GM19452 (cell line): ENCODE measurements at regions not wholly inside any gene's neighbourhood (a gene's known extent, or its start where the extent isn't known, plus 50 kb on each side); places are given as distances from the start of the nearest gene placed in this dataset.

ENCODE experiments used
- ATAC-seq: cut with Tn5 transposase; IDR thresholded peaks from one replicate; pipeline ENCODE4 v1.9.1; 2021; ENCODE audit not compliant: unreplicated experiment

DNA sequence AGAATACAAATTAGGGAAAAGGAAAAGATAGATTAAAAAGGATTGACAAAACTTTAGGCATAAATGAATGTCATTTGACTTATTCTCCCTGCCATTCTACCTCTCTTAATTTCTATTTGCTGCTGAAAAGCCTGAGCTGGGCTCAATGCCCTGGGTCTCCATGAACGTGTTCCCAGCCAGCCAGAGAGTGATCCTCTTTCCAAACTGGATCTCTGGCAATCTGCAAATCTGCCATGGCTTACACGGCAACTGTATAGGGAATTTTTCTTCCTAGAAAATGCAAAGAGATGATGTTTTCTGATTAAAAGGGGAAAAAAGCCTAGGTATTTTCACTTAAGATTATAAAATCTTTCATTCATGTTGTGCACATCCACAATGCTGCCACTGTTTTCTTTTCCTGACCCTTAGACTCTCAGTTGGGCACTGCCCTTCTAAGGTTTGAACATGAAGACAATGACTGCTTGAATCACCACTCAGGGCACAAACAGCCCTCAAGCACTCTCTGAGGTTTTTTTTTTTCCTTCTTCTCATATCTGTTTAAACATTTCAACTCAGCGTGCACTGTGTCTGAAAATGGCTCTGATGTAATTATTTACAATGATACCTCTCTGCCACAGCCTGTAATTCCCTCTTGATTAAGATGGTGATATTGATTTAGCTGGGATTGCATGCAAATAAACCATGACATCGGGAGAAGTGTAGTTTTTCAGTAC lies 60.3 kb downstream of the DACT1 start:
- no peak for ATAC-seq

- no peak for ATAC-seq
Measured at GRCh38 chr14:58699681-58700205, 62.0 kb downstream of the DACT1 start.

DNA sequence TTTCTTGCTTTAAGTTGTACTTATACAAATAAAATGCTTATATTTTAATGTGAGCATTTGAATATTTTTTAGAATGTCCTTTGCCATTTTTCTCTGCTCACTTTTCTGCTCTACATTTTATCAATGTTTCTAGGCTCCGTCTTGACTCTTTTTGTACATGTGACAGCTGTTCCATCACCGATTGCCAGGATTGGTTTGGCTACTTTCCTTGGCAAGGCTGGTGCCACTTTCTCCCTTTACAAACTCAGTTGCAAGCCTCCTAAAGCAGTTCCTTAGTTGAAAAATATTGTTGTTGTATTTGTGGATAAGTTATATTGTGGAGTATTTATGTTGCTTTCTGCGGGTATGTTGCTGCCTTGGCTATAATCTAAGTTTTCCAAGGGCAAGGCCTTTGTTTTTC lies 63.4 kb downstream of the DACT1 start:
- no peak for ATAC-seq

GRCh38 chr14:58701604-58702003 lies 63.8 kb downstream of the DACT1 start:
- no peak for ATAC-seq

- no peak for ATAC-seq
Measured at GRCh38 chr14:58702441-58703160, 64.8 kb downstream of the DACT1 start.

DNA sequence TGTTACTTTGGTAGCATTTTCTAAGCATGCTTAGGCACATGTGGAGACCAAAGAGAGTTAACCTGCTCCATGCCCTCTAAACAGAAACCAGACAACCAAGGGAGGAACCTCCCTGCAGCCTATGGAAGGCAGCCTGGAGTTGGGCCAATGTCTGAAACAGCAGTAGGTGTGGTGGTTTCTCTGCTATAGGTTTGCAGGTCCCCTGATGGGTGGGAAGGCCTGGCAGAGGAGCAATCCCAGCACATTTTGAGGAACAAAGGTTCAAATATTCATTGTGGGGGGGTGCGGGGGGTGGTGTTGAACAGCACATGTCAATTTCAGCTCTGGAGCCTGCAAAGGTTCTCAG lies 65.4 kb downstream of the DACT1 start:
- no peak for ATAC-seq

DNA sequence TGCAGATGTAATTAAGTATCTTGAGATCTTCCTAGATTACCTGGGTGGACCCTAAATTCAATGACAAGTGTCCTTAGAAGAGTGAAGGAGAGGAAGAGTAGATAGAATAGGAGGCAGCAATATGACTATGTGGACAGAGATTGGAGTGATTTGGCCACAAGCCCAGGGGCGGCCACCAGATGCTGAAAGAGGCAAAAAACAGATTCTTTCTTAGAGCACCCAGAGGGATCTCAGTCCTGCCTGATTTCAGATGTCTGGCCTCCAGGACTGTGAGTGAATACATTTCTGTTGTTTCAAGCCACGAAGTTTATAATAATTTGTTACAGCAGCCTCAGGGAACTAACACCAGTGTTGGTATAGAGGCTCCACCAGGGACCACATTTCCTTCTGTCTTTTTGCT lies 67.3 kb downstream of the DACT1 start:
- no peak for ATAC-seq

- no peak for ATAC-seq
Measured at GRCh38 chr14:58707949-58708348, 70.2 kb downstream of the DACT1 start.

- ATAC-seq = no peak
Measured at GRCh38 chr14:58709949-58710348, 72.2 kb downstream of the DACT1 start.

DNA sequence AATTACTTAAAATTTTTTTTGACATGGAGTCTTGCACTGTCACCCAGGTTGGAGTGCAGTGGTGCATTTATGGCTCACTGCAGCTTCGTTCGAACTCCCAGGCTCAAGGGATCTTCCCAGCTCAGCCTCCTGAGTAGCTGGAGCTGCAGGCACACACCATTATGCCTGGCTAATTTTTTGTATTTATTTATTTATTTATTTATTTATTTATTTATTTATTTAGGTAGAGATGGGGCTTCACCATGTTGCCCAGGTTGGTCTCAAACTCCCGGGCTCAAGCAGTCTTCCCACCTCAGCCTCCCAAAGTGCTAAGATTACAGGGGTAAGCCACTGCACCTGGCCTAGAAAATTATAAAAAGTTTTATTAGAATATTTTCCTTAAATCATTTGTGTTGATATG lies 73.6 kb downstream of the DACT1 start:
- no peak for ATAC-seq

DNA sequence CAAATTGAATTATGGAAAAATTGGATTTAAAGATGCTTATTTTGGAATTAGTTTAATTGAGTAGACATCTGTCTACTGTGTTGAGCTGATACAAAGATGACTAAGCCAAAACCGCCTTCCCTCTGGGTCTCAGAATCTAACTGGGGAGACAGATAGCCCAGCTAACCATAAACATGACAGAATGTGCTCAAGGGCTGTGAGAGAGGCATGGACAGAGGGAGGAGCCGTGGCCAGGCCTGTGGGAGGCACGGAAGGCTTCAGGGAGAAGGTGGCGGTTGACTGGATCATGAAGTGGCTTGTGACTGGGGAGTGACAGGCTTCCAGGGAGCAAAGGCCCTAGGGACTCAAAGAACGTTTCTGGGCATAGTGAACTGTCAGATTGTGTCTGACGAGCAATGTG lies 74.6 kb downstream of the DACT1 start:
- ATAC-seq = no peak

- ATAC-seq = no peak
Measured at GRCh38 chr14:58713677-58714076, 75.9 kb downstream of the DACT1 start.

DNA sequence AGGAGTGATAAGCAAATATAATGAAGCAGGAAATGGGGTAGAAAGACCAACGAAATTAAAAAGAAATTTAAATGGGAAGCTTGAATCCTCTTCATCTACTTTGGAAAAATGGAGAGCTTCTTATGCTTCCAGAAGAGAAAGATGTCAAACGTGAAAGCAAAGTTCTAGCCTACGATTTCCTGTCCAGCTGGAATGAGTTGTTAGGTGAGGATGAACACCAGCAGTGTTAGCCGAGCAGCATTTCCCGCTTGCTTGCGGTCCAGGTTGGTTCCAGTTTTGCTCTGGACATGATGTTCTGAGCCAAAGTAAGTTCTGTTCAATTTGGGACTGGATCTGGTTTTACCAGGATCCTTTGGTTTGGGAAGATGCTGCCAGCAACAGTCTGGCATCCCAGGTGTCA lies 78.9 kb downstream of the DACT1 start:
- ATAC-seq = no peak

GRCh38 chr14:58717211-58717610 lies 79.4 kb downstream of the DACT1 start:
- no peak for ATAC-seq

DNA sequence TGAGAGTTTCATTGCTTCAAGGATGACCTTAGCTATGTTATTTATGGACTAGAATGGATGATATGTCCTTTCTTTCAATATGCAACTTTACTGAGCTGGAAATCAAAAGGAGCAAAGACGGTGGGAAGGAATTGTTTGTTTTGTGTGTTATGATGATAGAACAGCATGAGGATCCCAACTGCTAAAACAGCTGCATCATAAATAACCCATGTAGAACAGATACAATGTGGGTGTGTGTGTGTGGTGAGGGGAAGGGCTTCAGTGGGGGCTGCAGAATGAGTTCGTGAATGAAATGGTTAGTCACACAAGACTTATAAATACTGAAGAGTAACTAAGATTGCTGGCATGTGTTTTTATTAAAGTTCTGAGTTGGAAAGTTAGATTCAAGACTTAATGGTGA lies 80.1 kb downstream of the DACT1 start:
- ATAC-seq = no peak

DNA sequence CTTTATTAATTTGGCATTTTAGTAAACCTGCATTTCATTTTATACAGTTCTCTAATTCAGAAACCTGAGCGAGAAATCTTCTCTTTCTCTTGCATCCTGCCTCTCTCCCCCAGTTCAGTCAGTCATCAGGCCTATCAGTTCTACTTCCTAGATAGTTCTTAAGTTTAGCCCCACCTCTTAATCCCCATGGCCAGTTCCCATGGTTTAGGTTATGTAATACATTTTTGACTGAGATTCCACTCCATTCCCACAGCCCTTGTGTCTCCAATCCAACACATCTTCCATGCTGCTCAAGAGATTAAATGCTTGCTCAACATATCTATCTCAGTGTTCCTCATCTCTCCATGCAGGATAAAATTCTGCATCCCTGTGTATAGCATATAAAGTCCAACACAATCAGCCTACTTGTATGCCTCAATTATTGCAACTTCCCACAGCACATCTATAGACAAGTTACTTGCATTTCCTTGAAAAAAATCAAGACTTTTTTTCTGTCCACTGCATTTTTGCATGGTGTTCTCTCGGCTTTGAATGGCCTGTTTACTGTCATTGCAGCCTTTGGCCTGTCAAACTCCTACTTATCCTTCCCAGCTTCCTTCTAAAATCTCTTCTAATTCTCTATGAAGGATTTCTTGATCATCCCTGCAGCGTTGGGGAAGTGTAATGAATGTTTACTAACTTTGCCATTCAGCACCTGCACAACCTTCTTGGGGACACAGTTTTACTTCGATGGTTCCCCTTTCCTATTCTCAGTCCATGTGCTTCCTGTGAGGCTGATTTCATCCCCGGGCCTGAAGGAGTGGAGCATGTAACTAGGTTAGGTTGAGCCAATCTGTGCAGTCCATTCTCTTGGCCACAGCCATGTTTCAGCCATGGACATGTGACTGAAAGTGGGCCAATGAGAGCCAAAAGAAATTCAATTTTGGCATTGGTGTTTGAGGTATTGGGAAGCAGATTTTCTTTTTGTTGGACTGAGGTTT lies 80.8 kb downstream of the DACT1 start:
- no peak for ATAC-seq

- ATAC-seq = no peak
Measured at GRCh38 chr14:58721723-58722122, 84.0 kb downstream of the DACT1 start.

DNA sequence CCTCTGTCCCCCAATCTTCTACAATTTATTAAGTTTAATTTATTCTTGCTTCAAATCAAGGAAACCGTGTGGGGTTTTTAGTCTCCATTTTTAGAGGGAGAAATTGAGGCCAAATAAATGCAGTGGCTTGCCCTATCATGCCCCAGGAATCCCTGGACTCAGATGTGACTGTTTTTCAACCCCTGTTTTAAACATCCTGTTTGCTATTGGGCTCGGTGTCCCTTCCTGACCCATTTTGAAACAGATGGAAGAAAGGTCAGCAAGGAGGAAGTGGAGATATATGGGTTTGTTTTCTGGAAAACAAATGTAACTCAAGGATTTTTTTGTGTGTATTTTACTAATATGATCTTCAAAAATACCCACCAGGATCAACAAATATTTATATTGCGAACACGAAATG lies 84.7 kb downstream of the DACT1 start:
- ATAC-seq = no peak

GRCh38 chr14:58724206-58724605 lies 86.4 kb downstream of the DACT1 start:
- ATAC-seq = no peak

DNA sequence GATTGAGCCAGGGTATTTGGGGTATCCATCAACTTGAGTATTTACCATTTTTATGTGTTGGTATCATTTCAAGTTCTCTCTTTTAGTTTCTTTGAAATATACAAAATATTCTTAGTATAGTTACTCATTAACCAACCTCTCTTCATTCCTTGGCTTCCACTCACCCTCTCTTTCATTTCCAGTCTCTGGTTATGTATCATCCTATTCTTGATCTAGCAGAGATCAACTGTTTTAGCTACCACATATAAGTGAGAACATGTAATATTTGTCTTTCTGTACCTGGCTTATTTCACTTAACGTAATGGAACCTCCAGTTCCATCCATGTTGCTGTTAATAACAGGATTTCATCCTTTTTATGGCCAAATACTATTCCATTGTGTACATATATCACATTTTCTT lies 86.9 kb downstream of the DACT1 start:
- no peak for ATAC-seq

DNA sequence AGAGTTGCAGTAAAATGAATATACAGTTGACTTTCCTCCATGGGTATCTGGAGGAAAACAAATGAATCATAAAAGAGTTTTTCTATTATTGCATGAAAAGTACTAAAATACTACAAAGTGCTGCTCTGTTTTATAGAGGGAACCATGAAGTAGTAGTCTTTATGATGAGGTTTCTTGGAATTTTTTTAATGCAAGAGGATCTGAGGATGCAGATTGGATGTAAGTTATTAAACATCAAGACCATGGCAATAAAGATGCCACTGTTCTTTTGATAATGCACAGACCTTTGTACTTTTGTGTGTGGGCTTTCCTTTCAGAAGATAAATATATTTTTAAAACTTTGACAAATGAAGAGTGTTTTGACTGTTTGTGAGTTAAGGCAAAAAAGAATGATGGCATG lies 87.5 kb downstream of the DACT1 start:
- ATAC-seq = no peak
